ENCODE measurements at regions not wholly inside any gene's neighbourhood (a gene's known extent, or its start where the extent isn't known, plus 50 kb on each side); places are given as distances from the start of the nearest gene placed in this dataset.

GRCh38 chr1:184919892-184920291, 54.4 kb downstream of the NIBAN1 start:
- Mint-ChIP-seq H3K27me3 (peaks cover 10% of the 10 kb centered on the region), H3K4me3 (no peak overlapping the region), H3K9me3 (no peaks in the 10 kb centered on the region), H3K36me3 (ENCODE audit: low read depth) (peaks cover 5% of the 10 kb centered on the region), H3K4me1 (peaks cover 18% of the 10 kb centered on the region), H3K27ac (no peak overlapping the region)
- ATAC-seq (no peak), DNase-seq (no peak)

- ATAC-seq = no peak
- no peak for DNase-seq
- Mint-ChIP-seq H3K36me3 (ENCODE audit: low read depth) (peaks cover 5% of the 10 kb centered on the region), H3K9me3 (no peaks in the 10 kb centered on the region), H3K27me3 (peaks cover 10% of the 10 kb centered on the region), H3K4me3 (no peak overlapping the region), H3K27ac (no peak overlapping the region), H3K4me1 (peaks cover 18% of the 10 kb centered on the region)
Measured at GRCh38 chr1:184915463-184916090, 58.7 kb downstream of the NIBAN1 start.

GRCh38 chr1:184914149-184914548, 60.2 kb downstream of the NIBAN1 start:
- no peak overlapping the region for H3K4me3 Mint-ChIP-seq
- ATAC-seq = no peak
- H3K9me3 Mint-ChIP-seq = no peaks in the 10 kb centered on the region
- no peak overlapping the region for H3K27ac Mint-ChIP-seq
- peaks cover 15% of the 10 kb centered on the region for H3K4me1 Mint-ChIP-seq
- H3K36me3 Mint-ChIP-seq (ENCODE audit: low read depth) = peaks cover 5% of the 10 kb centered on the region
- peaks cover 10% of the 10 kb centered on the region for H3K27me3 Mint-ChIP-seq
- no peak for DNase-seq

GRCh38 chr1:184912392-184912791, 61.9 kb downstream of the NIBAN1 start:
- DNase-seq (no peak), ATAC-seq (no peak)
- Mint-ChIP-seq H3K9me3 (no peaks in the 10 kb centered on the region), H3K36me3 (ENCODE audit: low read depth) (peaks cover 2% of the 10 kb centered on the region), H3K4me3 (no peak overlapping the region), H3K27me3 (peaks cover 3% of the 10 kb centered on the region), H3K4me1 (peaks cover 7% of the 10 kb centered on the region), H3K27ac (no peak overlapping the region)

GRCh38 chr1:184911830-184912229, 62.5 kb downstream of the NIBAN1 start:
- no peak for ATAC-seq
- Mint-ChIP-seq H3K27me3 (peaks cover 2% of the 10 kb centered on the region), H3K4me3 (no peak overlapping the region)

GRCh38 chr1:184911103-184911745, 63.1 kb downstream of the NIBAN1 start:
- Mint-ChIP-seq H3K4me1 (peaks cover 4% of the 10 kb centered on the region), H3K27ac (no peak overlapping the region), H3K9me3 (no peaks in the 10 kb centered on the region), H3K36me3 (ENCODE audit: low read depth) (peaks cover 2% of the 10 kb centered on the region), H3K27me3 (peaks cover 2% of the 10 kb centered on the region), H3K4me3 (no peak overlapping the region)
- DNase-seq (no peak), ATAC-seq (no peak)

More at GRCh38 chr1:184911830-184912229, 62.5 kb downstream of the NIBAN1 start:
- Mint-ChIP-seq H3K27ac (no peak overlapping the region), H3K9me3 (no peaks in the 10 kb centered on the region), H3K36me3 (ENCODE audit: low read depth) (peaks cover 2% of the 10 kb centered on the region), H3K4me1 (peaks cover 6% of the 10 kb centered on the region)
- no peak for DNase-seq

GRCh38 chr1:184910691-184911091, 63.6 kb downstream of the NIBAN1 start:
- DNase-seq = no peak

GRCh38 chr1:184910005-184910404, 64.3 kb downstream of the NIBAN1 start:
- H3K27ac Mint-ChIP-seq = no peak overlapping the region
- peaks cover 9% of the 10 kb centered on the region for H3K4me1 Mint-ChIP-seq
- no peaks in the 10 kb centered on the region for H3K27me3 Mint-ChIP-seq
- no peaks in the 10 kb centered on the region for H3K9me3 Mint-ChIP-seq
- DNase-seq (no peak), ATAC-seq (no peak)
- no peaks in the 10 kb centered on the region for H3K36me3 Mint-ChIP-seq (ENCODE audit: low read depth)
- H3K4me3 Mint-ChIP-seq = no peak overlapping the region

More at GRCh38 chr1:184910691-184911091, 63.6 kb downstream of the NIBAN1 start:
- Mint-ChIP-seq H3K36me3 (ENCODE audit: low read depth) (peaks cover 2% of the 10 kb centered on the region), H3K27me3 (peaks cover 2% of the 10 kb centered on the region), H3K4me3 (no peak overlapping the region), H3K4me1 (peaks cover 2% of the 10 kb centered on the region), H3K27ac (no peak overlapping the region), H3K9me3 (no peaks in the 10 kb centered on the region)
- ATAC-seq = no peak

- ATAC-seq (no peak), DNase-seq (no peak)
- Mint-ChIP-seq H3K4me3 (no peak overlapping the region), H3K27ac (no peak overlapping the region), H3K9me3 (no peaks in the 10 kb centered on the region), H3K27me3 (no peaks in the 10 kb centered on the region), H3K36me3 (ENCODE audit: low read depth) (no peaks in the 10 kb centered on the region), H3K4me1 (peaks cover 12% of the 10 kb centered on the region)
Measured at GRCh38 chr1:184909019-184909418, 65.3 kb downstream of the NIBAN1 start.

GRCh38 chr1:184908506-184908905, 65.8 kb downstream of the NIBAN1 start:
- DNase-seq (no peak), ATAC-seq (no peak)
- H3K36me3 Mint-ChIP-seq (ENCODE audit: low read depth) = peaks cover under 1% of the 10 kb centered on the region
- no peaks in the 10 kb centered on the region for H3K27me3 Mint-ChIP-seq
- H3K9me3 Mint-ChIP-seq = no peaks in the 10 kb centered on the region
- H3K4me1 Mint-ChIP-seq = peaks cover 12% of the 10 kb centered on the region
- H3K27ac Mint-ChIP-seq = peak overlapping the region; percentile 52
- H3K4me3 Mint-ChIP-seq = no peak overlapping the region

- Mint-ChIP-seq H3K36me3 (ENCODE audit: low read depth) (peaks cover 2% of the 10 kb centered on the region), H3K4me1 (peaks cover 12% of the 10 kb centered on the region), H3K4me3 (no peak overlapping the region), H3K27ac (no peak overlapping the region), H3K9me3 (no peaks in the 10 kb centered on the region), H3K27me3 (no peaks in the 10 kb centered on the region)
- ATAC-seq (no peak), DNase-seq (no peak)
Measured at GRCh38 chr1:184907500-184907899, 66.8 kb downstream of the NIBAN1 start.

GRCh38 chr1:184906761-184907160, 67.5 kb downstream of the NIBAN1 start:
- no peak overlapping the region for H3K4me3 Mint-ChIP-seq
- H3K9me3 Mint-ChIP-seq = no peaks in the 10 kb centered on the region
- ATAC-seq = no peak
- no peak overlapping the region for H3K27ac Mint-ChIP-seq
- peaks cover 12% of the 10 kb centered on the region for H3K4me1 Mint-ChIP-seq
- H3K36me3 Mint-ChIP-seq (ENCODE audit: low read depth) = peaks cover 2% of the 10 kb centered on the region
- no peak for DNase-seq
- H3K27me3 Mint-ChIP-seq = no peaks in the 10 kb centered on the region

- Mint-ChIP-seq H3K9me3 (no peaks in the 10 kb centered on the region), H3K36me3 (ENCODE audit: low read depth) (peaks cover 2% of the 10 kb centered on the region), H3K27ac (no peak overlapping the region), H3K4me3 (no peak overlapping the region), H3K4me1 (peaks cover 12% of the 10 kb centered on the region), H3K27me3 (no peaks in the 10 kb centered on the region)
- ATAC-seq (no peak), DNase-seq (no peak)
Measured at GRCh38 chr1:184905601-184906322, 68.5 kb downstream of the NIBAN1 start.

- Mint-ChIP-seq H3K4me3 (no peak overlapping the region), H3K27ac (no peak overlapping the region), H3K27me3 (peaks cover 6% of the 10 kb centered on the region), H3K36me3 (ENCODE audit: low read depth) (peaks cover 9% of the 10 kb centered on the region), H3K4me1 (peaks cover 11% of the 10 kb centered on the region), H3K9me3 (no peaks in the 10 kb centered on the region)
- DNase-seq (no peak), ATAC-seq (no peak)
Measured at GRCh38 chr1:184903111-184903692, 71.1 kb downstream of the NIBAN1 start.

- no peak for DNase-seq
- peaks cover 6% of the 10 kb centered on the region for H3K27me3 Mint-ChIP-seq
- peaks cover 15% of the 10 kb centered on the region for H3K4me1 Mint-ChIP-seq
- H3K9me3 Mint-ChIP-seq = peaks cover 5% of the 10 kb centered on the region
- ATAC-seq = no peak
- H3K27ac Mint-ChIP-seq = no peak overlapping the region
- H3K36me3 Mint-ChIP-seq (ENCODE audit: low read depth) = peaks cover 23% of the 10 kb centered on the region
- H3K4me3 Mint-ChIP-seq = no peak overlapping the region
Measured at GRCh38 chr1:184900507-184900906, 73.8 kb downstream of the NIBAN1 start.

Data from activated naive CD8-positive, alpha-beta T cell treated with anti-CD3 and anti-CD28 coated beads, Interleukin-2, amount 50 U/mL, for 24 hours (primary cell).